ACC112 (cell line): ENCODE measurements at regions not wholly inside any gene's neighbourhood (a gene's known extent, or its start where the extent isn't known, plus 50 kb on each side); places are given as distances from the start of the nearest gene placed in this dataset.
A peak's percentile ranks its signal among the peaks of the same experiment; 100 is the strongest.
"Not testable (repeated sequence)": the region's sequence is repeated elsewhere in the genome, so short reads cannot be mapped to it uniquely, and the experiment has no call there.

Experiments used
- H2AFZ ChIP-seq: fragments of 200-600 bp; sonication (generic); one replicate; pipeline ENCODE4 v1.6.0; 2017; ENCODE audit warnings: antibody characterized with exemption, low read length; ENCODE audit not compliant: unreplicated experiment
- H3K27ac ChIP-seq: fragments of 200-600 bp; sonication (generic); 2 replicates; pipeline ENCODE4 v1.5.1; 2014; ENCODE audit warnings: low read depth, mild to moderate bottlenecking, antibody characterized with exemption, low read length, moderate library complexity
- H3K27me3 ChIP-seq: fragments of 200-600 bp; sonication (generic); 2 replicates; pipeline ENCODE4 v1.6.1; 2014; ENCODE audit warnings: mild to moderate bottlenecking, antibody characterized with exemption, low read length, moderate library complexity, mixed read lengths; ENCODE audit not compliant: insufficient read depth
- H3K36me3 ChIP-seq: fragments of 200-600 bp; sonication (generic); 2 replicates; pipeline ENCODE4 v1.6.1; 2016; ENCODE audit warnings: mild to moderate bottlenecking, antibody characterized with exemption, low read length, moderate library complexity, mixed read lengths; ENCODE audit not compliant: insufficient read depth
- H3K4me1 ChIP-seq: fragments of 200-600 bp; sonication (generic); one replicate; pipeline ENCODE4 v1.6.1; 2016; ENCODE audit warnings: low read length, mixed read lengths; ENCODE audit not compliant: insufficient read depth, unreplicated experiment, control insufficient read depth
- H3K4me3 ChIP-seq: fragments of 200-600 bp; sonication (generic); 2 replicates; pipeline ENCODE4 v1.5.1; 2014; ENCODE audit warnings: mild to moderate bottlenecking, low read depth, low read length
- H3K79me2 ChIP-seq: fragments of 200-600 bp; sonication (generic); one replicate; pipeline ENCODE4 v1.6.0; 2016; ENCODE audit warnings: low read length; ENCODE audit not compliant: control insufficient read depth, unreplicated experiment, insufficient read depth

GRCh38 chr12:18818579-18819268 is 80.8 kb downstream of the CAPZA3 start:
- H3K4me1 ChIP-seq, result no peaks in the 10 kb centered on the region
- H3K27ac ChIP-seq, result no peak overlapping the region
- no peaks in the 10 kb centered on the region for H3K79me2 ChIP-seq

GRCh38 chr12:18819484-18819883 is 81.6 kb downstream of the CAPZA3 start:
- Histone ChIP-seq H2AFZ (no peak overlapping the region), H3K79me2 (no peaks in the 10 kb centered on the region), H3K4me1 (no peaks in the 10 kb centered on the region), H3K27ac (no peak overlapping the region), H3K4me3 (no peak overlapping the region), H3K27me3 (no peaks in the 10 kb centered on the region), H3K36me3 (no peaks in the 10 kb centered on the region)

More at GRCh38 chr12:18818579-18819268, 80.8 kb downstream of the CAPZA3 start:
- Histone ChIP-seq H2AFZ (no peak overlapping the region), H3K36me3 (no peaks in the 10 kb centered on the region), H3K27me3 (no peaks in the 10 kb centered on the region), H3K4me3 (no peak overlapping the region)

- H3K27me3 ChIP-seq, result no peaks in the 10 kb centered on the region
These were observed 85.5 kb downstream of the CAPZA3 start for GRCh38 chr12:18823461-18823860.

GRCh38 chr12:18824287-18824686 is 86.4 kb downstream of the CAPZA3 start:
- Histone ChIP-seq H3K4me3 (no peak overlapping the region), H2AFZ (no peak overlapping the region), H3K36me3 (no peaks in the 10 kb centered on the region), H3K27me3 (no peaks in the 10 kb centered on the region), H3K4me1 (no peaks in the 10 kb centered on the region), H3K79me2 (no peaks in the 10 kb centered on the region), H3K27ac (no peak overlapping the region)

More at GRCh38 chr12:18823461-18823860, 85.5 kb downstream of the CAPZA3 start:
- Histone ChIP-seq H3K4me3 (no peak overlapping the region), H3K36me3 (no peaks in the 10 kb centered on the region), H3K4me1 (no peaks in the 10 kb centered on the region), H3K79me2 (no peaks in the 10 kb centered on the region), H3K27ac (no peak overlapping the region), H2AFZ (no peak overlapping the region)

GRCh38 chr12:18825138-18825537 is 87.2 kb downstream of the CAPZA3 start:
- no peaks in the 10 kb centered on the region; the same call in 1 of the 2 replicates for H3K36me3 ChIP-seq
- H3K27me3 ChIP-seq, result no peaks in the 10 kb centered on the region
- H3K4me3 ChIP-seq, result no peak overlapping the region
- H3K27ac ChIP-seq, result no peak overlapping the region
- H2AFZ ChIP-seq, result no peak overlapping the region
- H3K4me1 ChIP-seq, result no peaks in the 10 kb centered on the region
- H3K79me2 ChIP-seq, result no peaks in the 10 kb centered on the region

- no peaks in the 10 kb centered on the region; the same call in 1 of the 2 replicates for H3K36me3 ChIP-seq
- no peak overlapping the region for H2AFZ ChIP-seq
- no peaks in the 10 kb centered on the region for H3K27me3 ChIP-seq
- H3K79me2 ChIP-seq, result no peaks in the 10 kb centered on the region
- H3K27ac ChIP-seq, result no peak overlapping the region
- H3K4me3 ChIP-seq, result no peak overlapping the region
- no peaks in the 10 kb centered on the region for H3K4me1 ChIP-seq
These were observed 90.0 kb downstream of the CAPZA3 start for GRCh38 chr12:18827913-18828312.

- Histone ChIP-seq H3K79me2 (no peaks in the 10 kb centered on the region), H3K27me3 (no peaks in the 10 kb centered on the region), H3K4me3 (no peak overlapping the region), H2AFZ (no peak overlapping the region), H3K27ac (no peak overlapping the region), H3K36me3 (no peaks in the 10 kb centered on the region; the same call in 1 of the 2 replicates), H3K4me1 (no peaks in the 10 kb centered on the region)
These were observed 90.6 kb downstream of the CAPZA3 start for GRCh38 chr12:18828483-18828882.

- H3K27ac ChIP-seq, result no peak overlapping the region
- H3K4me1 ChIP-seq, result no peaks in the 10 kb centered on the region
- no peaks in the 10 kb centered on the region for H3K27me3 ChIP-seq
- H3K79me2 ChIP-seq, result no peaks in the 10 kb centered on the region
- no peak overlapping the region for H2AFZ ChIP-seq
- H3K36me3 ChIP-seq, result no peaks in the 10 kb centered on the region; the same call in 1 of the 2 replicates
- no peak overlapping the region for H3K4me3 ChIP-seq
These were observed 91.1 kb downstream of the CAPZA3 start for GRCh38 chr12:18828987-18829386.

GRCh38 chr12:18832932-18833331 is 95.0 kb downstream of the CAPZA3 start:
- not testable (repeated sequence) for H2AFZ ChIP-seq, H3K27ac ChIP-seq, H3K4me1 ChIP-seq, H3K27me3 ChIP-seq, H3K4me3 ChIP-seq, H3K36me3 ChIP-seq, H3K79me2 ChIP-seq

- no peak overlapping the region for H3K4me3 ChIP-seq
- peaks cover 5% of the 10 kb centered on the region for H3K4me1 ChIP-seq
- no peak overlapping the region for H2AFZ ChIP-seq
- H3K27me3 ChIP-seq, result no peaks in the 10 kb centered on the region
- no peak overlapping the region for H3K27ac ChIP-seq
- H3K79me2 ChIP-seq, result no peaks in the 10 kb centered on the region
- no peaks in the 10 kb centered on the region for H3K36me3 ChIP-seq
These were observed 99.1 kb downstream of the CAPZA3 start for GRCh38 chr12:18837025-18837424.

- Histone ChIP-seq H3K79me2 (no peaks in the 10 kb centered on the region), H3K36me3 (no peaks in the 10 kb centered on the region), H3K4me1 (peaks cover 5% of the 10 kb centered on the region), H3K27ac (no peak overlapping the region), H3K4me3 (no peak overlapping the region), H3K27me3 (no peaks in the 10 kb centered on the region), H2AFZ (peak overlapping the region; percentile 14)
These were observed 99.6 kb downstream of the CAPZA3 start for GRCh38 chr12:18837505-18837904.
